Loucy (cell line): ENCODE measurements at regions not wholly inside any gene's neighbourhood (a gene's known extent, or its start where the extent isn't known, plus 50 kb on each side); places are given as distances from the start of the nearest gene placed in this dataset.

Experiments used
- H2AFZ ChIP-seq: fragments of 200-600 bp; sonication (generic); 2 replicates; pipeline ENCODE4 v1.6.0; 2016; ENCODE audit warnings: antibody characterized with exemption, mild to moderate bottlenecking, low read length, moderate library complexity
- H3F3A ChIP-seq: fragments of 200-600 bp; 2 replicates; pipeline ENCODE4 v1.6.0; 2016; ENCODE audit warnings: antibody characterized with exemption, low read depth, mild to moderate bottlenecking
- H3K27me3 ChIP-seq: fragments of 200-600 bp; sonication (generic); 2 replicates; pipeline ENCODE4 v1.6.1; 2014; ENCODE audit warnings: low read length, mild to moderate bottlenecking; ENCODE audit not compliant: insufficient read depth, poor library complexity, severe bottlenecking
- H3K36me3 ChIP-seq: fragments of 200-600 bp; sonication (generic); 2 replicates; pipeline ENCODE4 v1.6.1; 2016; ENCODE audit warnings: low read length; ENCODE audit not compliant: insufficient read depth
- H3K4me1 ChIP-seq: fragments of 200-600 bp; sonication (generic); 2 replicates; pipeline ENCODE4 v1.5.1; 2014; ENCODE audit warnings: low read length, mild to moderate bottlenecking; ENCODE audit not compliant: insufficient read depth, poor library complexity, severe bottlenecking
- H3K4me2 ChIP-seq: fragments of 200-600 bp; sonication (generic); 2 replicates; pipeline ENCODE4 v1.6.0; 2014; ENCODE audit warnings: antibody characterized with exemption, low read length, low read depth, mild to moderate bottlenecking; ENCODE audit not compliant: poor library complexity, severe bottlenecking
- H3K4me3 ChIP-seq: fragments of 200-600 bp; sonication (generic); 2 replicates; pipeline ENCODE4 v1.5.1; 2014; ENCODE audit warnings: low read length, mild to moderate bottlenecking, mixed read lengths; ENCODE audit not compliant: poor library complexity, severe bottlenecking
- H3K79me2 ChIP-seq: fragments of 200-600 bp; sonication (generic); 2 replicates; pipeline ENCODE4 v1.6.1; 2014; ENCODE audit warnings: low read length; ENCODE audit not compliant: insufficient read depth
- H3K9ac ChIP-seq: fragments of 200-600 bp; sonication (generic); 2 replicates; pipeline ENCODE4 v1.6.0; 2014; ENCODE audit warnings: mild to moderate bottlenecking, low read depth, low read length, moderate library complexity; ENCODE audit not compliant: poor library complexity, severe bottlenecking
- H3K9me2 ChIP-seq: fragments of 200-600 bp; sonication (generic); replicated peaks from 2 replicates; pipeline ENCODE4 v1.6.1; 2016; ENCODE audit warnings: low read depth, low read length, mixed read lengths
- H3K9me3 ChIP-seq: fragments of 200-600 bp; sonication (generic); 2 replicates; pipeline ENCODE4 v1.6.1; 2014; ENCODE audit warnings: mild to moderate bottlenecking, antibody characterized with exemption, low read length, low read depth; ENCODE audit not compliant: insufficient read depth
- H4K20me1 ChIP-seq: fragments of 200-600 bp; sonication (generic); 2 replicates; pipeline ENCODE4 v1.6.0; 2014; ENCODE audit warnings: antibody characterized with exemption, low read length, mild to moderate bottlenecking; ENCODE audit not compliant: insufficient read depth, poor library complexity, severe bottlenecking
- CTCF ChIP-seq: fragments of 200-600 bp; sonication (generic); conservative IDR thresholded peaks from 2 replicates; pipeline ENCODE4 v1.5.1; 2014; ENCODE audit warnings: mild to moderate bottlenecking, antibody characterized with exemption, low read length
- EZH2phosphoT487 ChIP-seq: fragments of 200-600 bp; IDR thresholded peaks from 2 replicates; pipeline ENCODE4 v1.6.1; 2018; ENCODE audit warnings: antibody characterized with exemption, mild to moderate bottlenecking, moderate library complexity, borderline replicate concordance

- H3K9ac ChIP-seq, result no peak overlapping the region
- peaks cover 22% of the 10 kb centered on the region; the same call in 1 of the 2 replicates for H3K9me3 ChIP-seq
- H3K9me2 ChIP-seq, result no peaks in the 10 kb centered on the region
Measured at GRCh38 chr1:4483021-4483625, 171.3 kb upstream of the AJAP1 start.

GRCh38 chr1:4485398-4485797 lies 169.0 kb upstream of the AJAP1 start:
- no peak overlapping the region for H2AFZ ChIP-seq
- H3K9me2 ChIP-seq, result no peaks in the 10 kb centered on the region
- TF ChIP-seq CTCF (no peak), EZH2phosphoT487 (no peak)
- H3K4me3 ChIP-seq, result no peak overlapping the region
- no peaks in the 10 kb centered on the region for H3K79me2 ChIP-seq
- H3K9me3 ChIP-seq, result peaks cover 22% of the 10 kb centered on the region; the same call in 1 of the 2 replicates
- no peaks in the 10 kb centered on the region for H3K4me1 ChIP-seq
- no peaks in the 10 kb centered on the region for H3F3A ChIP-seq
- H4K20me1 ChIP-seq, result no peaks in the 10 kb centered on the region
- no peak overlapping the region for H3K4me2 ChIP-seq
- H3K9ac ChIP-seq, result no peak overlapping the region
- H3K27me3 ChIP-seq, result no peaks in the 10 kb centered on the region
- H3K36me3 ChIP-seq, result no peaks in the 10 kb centered on the region

More at GRCh38 chr1:4483021-4483625, 171.3 kb upstream of the AJAP1 start:
- Histone ChIP-seq H3K4me3 (no peak overlapping the region), H3F3A (no peaks in the 10 kb centered on the region), H4K20me1 (no peaks in the 10 kb centered on the region), H3K36me3 (no peaks in the 10 kb centered on the region), H3K79me2 (no peaks in the 10 kb centered on the region), H3K27me3 (no peaks in the 10 kb centered on the region), H2AFZ (no peak overlapping the region), H3K4me2 (no peak overlapping the region), H3K4me1 (no peaks in the 10 kb centered on the region)
- TF ChIP-seq EZH2phosphoT487 (no peak), CTCF (no peak)

GRCh38 chr1:4485878-4486277 lies 168.5 kb upstream of the AJAP1 start:
- no peak overlapping the region for H2AFZ ChIP-seq
- H3K9ac ChIP-seq, result no peak overlapping the region
- no peaks in the 10 kb centered on the region for H3K9me2 ChIP-seq
- no peak overlapping the region for H3K4me3 ChIP-seq
- no peaks in the 10 kb centered on the region for H3K27me3 ChIP-seq
- H4K20me1 ChIP-seq, result no peaks in the 10 kb centered on the region
- H3F3A ChIP-seq, result no peaks in the 10 kb centered on the region
- H3K4me1 ChIP-seq, result no peaks in the 10 kb centered on the region
- H3K79me2 ChIP-seq, result no peaks in the 10 kb centered on the region
- no peaks in the 10 kb centered on the region for H3K36me3 ChIP-seq
- peaks cover 22% of the 10 kb centered on the region; the same call in 1 of the 2 replicates for H3K9me3 ChIP-seq
- no peak for TF ChIP-seq EZH2phosphoT487
- no peak for TF ChIP-seq CTCF
- H3K4me2 ChIP-seq, result no peak overlapping the region
